Suprapubic skin (tissue), 4 donors: ENCODE measurements at regions not wholly inside any gene's neighbourhood (a gene's known extent, or its start where the extent isn't known, plus 50 kb on each side); places are given as distances from the start of the nearest gene placed in this dataset.

Experiments
- CTCF ChIP-seq, 2 donors: fragments of 200-600 bp in 1 of 2; fragments of 450-650 bp in 1 of 2; sonication (generic) in 1 of 2; IDR thresholded peaks; one replicate each; pipeline ENCODE4 v1.5.1; 2016 to 2019; ENCODE audit warnings: antibody characterized with exemption in 2 of 2, mild to moderate bottlenecking in 1 of 2, moderate library complexity in 1 of 2
- POLR2A ChIP-seq, 2 donors: fragments of 450-650 bp; IDR thresholded peaks; one replicate each; pipeline ENCODE4 v1.6.1; 2017; ENCODE audit warnings: antibody characterized with exemption in 2 of 2, mild to moderate bottlenecking in 2 of 2, moderate library complexity in 2 of 2
- POLR2AphosphoS5 ChIP-seq, 3 donors: sonication (generic); formaldehyde crosslinking; IDR thresholded peaks; one replicate each; pipeline ENCODE4 v1.6.1; 2017; ENCODE audit warnings: antibody characterized with exemption in 3 of 3

GRCh38 chr15:58287891-58288290 lies 143.9 kb upstream of the LIPC start:
- no peak for TF ChIP-seq POLR2A (IDR thresholded peaks at IDR 0.05)
- no peak for TF ChIP-seq CTCF (IDR thresholded peaks at IDR 0.05)
- no peak for TF ChIP-seq POLR2AphosphoS5 (IDR thresholded peaks at IDR 0.05)
